A549 (cell line): ENCODE measurements at regions not wholly inside any gene's neighbourhood (a gene's known extent, or its start where the extent isn't known, plus 50 kb on each side); places are given as distances from the start of the nearest gene placed in this dataset.

Experiments
- EHMT2 ChIP-seq: fragments of 200-600 bp; sonication (generic); IDR thresholded peaks from 2 replicates; pipeline ENCODE4 v1.6.1; 2016; ENCODE audit warnings: antibody characterized with exemption, low read depth, mild to moderate bottlenecking, moderate library complexity
- EP300 ChIP-seq, 2 experiments: fragments of >200 bp; sonication (Bioruptor Twin); formaldehyde crosslinking; IDR thresholded peaks; 2 replicates in 1 of 2; 3 replicates in 1 of 2; pipeline ENCODE4 v1.6.1; 2016 to 2017
- JUN ChIP-seq, 2 experiments: fragments of >200 bp; sonication (Bioruptor Twin); formaldehyde crosslinking; IDR thresholded peaks; 2 replicates in 1 of 2; 3 replicates in 1 of 2; pipeline ENCODE4 v1.6.1; 2016 to 2017
- JUNB ChIP-seq: fragments of >200 bp; sonication (Bioruptor Twin); formaldehyde crosslinking; IDR thresholded peaks from 2 replicates; pipeline ENCODE4 v1.6.1; 2016
- KDM1A ChIP-seq: fragments of 200-600 bp; sonication (generic); IDR thresholded peaks from 2 replicates; pipeline ENCODE4 v1.6.1; 2016; ENCODE audit warnings: low read depth, mild to moderate bottlenecking
- NFE2L2 ChIP-seq: fragments of 150-350 bp; conservative IDR thresholded peaks from 2 replicates; pipeline ENCODE4 v1.6.1; 2014; ENCODE audit warnings: low read length
- PHF8 ChIP-seq: fragments of 200-600 bp; sonication (generic); IDR thresholded peaks from 2 replicates; pipeline ENCODE4 v1.6.1; 2016; ENCODE audit warnings: low read depth, mild to moderate bottlenecking, antibody characterized with exemption, moderate library complexity, borderline replicate concordance
- POLR2A ChIP-seq: IDR thresholded peaks from 2 replicates; pipeline ENCODE4 v1.6.1; 2012; ENCODE audit warnings: mild to moderate bottlenecking, low read length
- SREBF2 ChIP-seq: fragments of 450-650 bp; IDR thresholded peaks from 2 replicates; pipeline ENCODE4 v1.6.1; 2014; ENCODE audit warnings: mild to moderate bottlenecking, moderate library complexity
- TF ChIP-seq, protein P1 (sequence below): fragments of >200 bp; sonication (Bioruptor Twin); formaldehyde crosslinking; IDR thresholded peaks from 3 replicates; pipeline ENCODE4 v1.5.1; 2016
- TF ChIP-seq, protein P2 (sequence below): IDR thresholded peaks from 2 replicates; pipeline ENCODE4 v1.6.1; 2012
- TF ChIP-seq, protein P3 (sequence below): fragments of 200-600 bp; sonication (generic); IDR thresholded peaks from 2 replicates; pipeline ENCODE4 v1.6.1; 2016; ENCODE audit warnings: antibody characterized with exemption, mild to moderate bottlenecking, moderate library complexity
- TF ChIP-seq, protein P4 (sequence below): IDR thresholded peaks from 2 replicates; pipeline ENCODE4 v1.6.1; 2012
- TF ChIP-seq, protein P5 (sequence below): fragments of 150-350 bp; IDR thresholded peaks from 2 replicates; pipeline ENCODE4 v1.6.1; 2014; ENCODE audit warnings: low read depth, mild to moderate bottlenecking, low read length

DNA sequence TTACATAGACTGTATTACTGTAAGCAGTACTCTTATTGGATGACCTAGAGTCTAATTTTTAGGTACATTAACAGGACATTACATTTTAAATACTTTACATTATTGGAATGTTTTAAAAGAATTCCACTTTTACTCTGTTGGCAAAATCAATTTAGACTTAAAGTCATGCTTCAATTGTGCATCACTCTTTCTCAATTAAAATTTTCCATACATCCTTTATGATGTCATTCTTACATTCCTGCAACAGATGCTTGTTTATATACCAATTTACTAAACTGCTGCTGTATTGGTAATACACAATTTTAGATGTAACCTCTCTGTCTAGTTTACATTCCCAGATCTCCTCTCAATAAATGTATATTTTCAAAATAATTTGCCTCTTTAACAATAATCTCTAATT lies 440.1 kb downstream of the ZEB2 start:
- TF ChIP-seq, protein P1, sequence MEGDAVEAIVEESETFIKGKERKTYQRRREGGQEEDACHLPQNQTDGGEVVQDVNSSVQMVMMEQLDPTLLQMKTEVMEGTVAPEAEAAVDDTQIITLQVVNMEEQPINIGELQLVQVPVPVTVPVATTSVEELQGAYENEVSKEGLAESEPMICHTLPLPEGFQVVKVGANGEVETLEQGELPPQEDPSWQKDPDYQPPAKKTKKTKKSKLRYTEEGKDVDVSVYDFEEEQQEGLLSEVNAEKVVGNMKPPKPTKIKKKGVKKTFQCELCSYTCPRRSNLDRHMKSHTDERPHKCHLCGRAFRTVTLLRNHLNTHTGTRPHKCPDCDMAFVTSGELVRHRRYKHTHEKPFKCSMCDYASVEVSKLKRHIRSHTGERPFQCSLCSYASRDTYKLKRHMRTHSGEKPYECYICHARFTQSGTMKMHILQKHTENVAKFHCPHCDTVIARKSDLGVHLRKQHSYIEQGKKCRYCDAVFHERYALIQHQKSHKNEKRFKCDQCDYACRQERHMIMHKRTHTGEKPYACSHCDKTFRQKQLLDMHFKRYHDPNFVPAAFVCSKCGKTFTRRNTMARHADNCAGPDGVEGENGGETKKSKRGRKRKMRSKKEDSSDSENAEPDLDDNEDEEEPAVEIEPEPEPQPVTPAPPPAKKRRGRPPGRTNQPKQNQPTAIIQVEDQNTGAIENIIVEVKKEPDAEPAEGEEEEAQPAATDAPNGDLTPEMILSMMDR, result no peak
- TF ChIP-seq SREBF2 (no peak), KDM1A (no peak), JUNB (no peak), EP300 (IDR thresholded peaks at IDR 0.05) (no peak), PHF8 (no peak), NFE2L2 (no peak), EHMT2 (no peak), POLR2A (no peak), JUN (IDR thresholded peaks at IDR 0.05) (no peak)
- TF ChIP-seq, protein P2, sequence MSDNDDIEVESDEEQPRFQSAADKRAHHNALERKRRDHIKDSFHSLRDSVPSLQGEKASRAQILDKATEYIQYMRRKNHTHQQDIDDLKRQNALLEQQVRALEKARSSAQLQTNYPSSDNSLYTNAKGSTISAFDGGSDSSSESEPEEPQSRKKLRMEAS, result no peak
- TF ChIP-seq, protein P3, sequence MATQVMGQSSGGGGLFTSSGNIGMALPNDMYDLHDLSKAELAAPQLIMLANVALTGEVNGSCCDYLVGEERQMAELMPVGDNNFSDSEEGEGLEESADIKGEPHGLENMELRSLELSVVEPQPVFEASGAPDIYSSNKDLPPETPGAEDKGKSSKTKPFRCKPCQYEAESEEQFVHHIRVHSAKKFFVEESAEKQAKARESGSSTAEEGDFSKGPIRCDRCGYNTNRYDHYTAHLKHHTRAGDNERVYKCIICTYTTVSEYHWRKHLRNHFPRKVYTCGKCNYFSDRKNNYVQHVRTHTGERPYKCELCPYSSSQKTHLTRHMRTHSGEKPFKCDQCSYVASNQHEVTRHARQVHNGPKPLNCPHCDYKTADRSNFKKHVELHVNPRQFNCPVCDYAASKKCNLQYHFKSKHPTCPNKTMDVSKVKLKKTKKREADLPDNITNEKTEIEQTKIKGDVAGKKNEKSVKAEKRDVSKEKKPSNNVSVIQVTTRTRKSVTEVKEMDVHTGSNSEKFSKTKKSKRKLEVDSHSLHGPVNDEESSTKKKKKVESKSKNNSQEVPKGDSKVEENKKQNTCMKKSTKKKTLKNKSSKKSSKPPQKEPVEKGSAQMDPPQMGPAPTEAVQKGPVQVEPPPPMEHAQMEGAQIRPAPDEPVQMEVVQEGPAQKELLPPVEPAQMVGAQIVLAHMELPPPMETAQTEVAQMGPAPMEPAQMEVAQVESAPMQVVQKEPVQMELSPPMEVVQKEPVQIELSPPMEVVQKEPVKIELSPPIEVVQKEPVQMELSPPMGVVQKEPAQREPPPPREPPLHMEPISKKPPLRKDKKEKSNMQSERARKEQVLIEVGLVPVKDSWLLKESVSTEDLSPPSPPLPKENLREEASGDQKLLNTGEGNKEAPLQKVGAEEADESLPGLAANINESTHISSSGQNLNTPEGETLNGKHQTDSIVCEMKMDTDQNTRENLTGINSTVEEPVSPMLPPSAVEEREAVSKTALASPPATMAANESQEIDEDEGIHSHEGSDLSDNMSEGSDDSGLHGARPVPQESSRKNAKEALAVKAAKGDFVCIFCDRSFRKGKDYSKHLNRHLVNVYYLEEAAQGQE, result no peak
- TF ChIP-seq, protein P4, sequence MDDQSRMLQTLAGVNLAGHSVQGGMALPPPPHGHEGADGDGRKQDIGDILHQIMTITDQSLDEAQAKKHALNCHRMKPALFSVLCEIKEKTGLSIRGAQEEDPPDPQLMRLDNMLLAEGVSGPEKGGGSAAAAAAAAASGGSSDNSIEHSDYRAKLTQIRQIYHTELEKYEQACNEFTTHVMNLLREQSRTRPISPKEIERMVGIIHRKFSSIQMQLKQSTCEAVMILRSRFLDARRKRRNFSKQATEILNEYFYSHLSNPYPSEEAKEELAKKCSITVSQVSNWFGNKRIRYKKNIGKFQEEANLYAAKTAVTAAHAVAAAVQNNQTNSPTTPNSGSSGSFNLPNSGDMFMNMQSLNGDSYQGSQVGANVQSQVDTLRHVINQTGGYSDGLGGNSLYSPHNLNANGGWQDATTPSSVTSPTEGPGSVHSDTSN, result no peak
- TF ChIP-seq, protein P5, sequence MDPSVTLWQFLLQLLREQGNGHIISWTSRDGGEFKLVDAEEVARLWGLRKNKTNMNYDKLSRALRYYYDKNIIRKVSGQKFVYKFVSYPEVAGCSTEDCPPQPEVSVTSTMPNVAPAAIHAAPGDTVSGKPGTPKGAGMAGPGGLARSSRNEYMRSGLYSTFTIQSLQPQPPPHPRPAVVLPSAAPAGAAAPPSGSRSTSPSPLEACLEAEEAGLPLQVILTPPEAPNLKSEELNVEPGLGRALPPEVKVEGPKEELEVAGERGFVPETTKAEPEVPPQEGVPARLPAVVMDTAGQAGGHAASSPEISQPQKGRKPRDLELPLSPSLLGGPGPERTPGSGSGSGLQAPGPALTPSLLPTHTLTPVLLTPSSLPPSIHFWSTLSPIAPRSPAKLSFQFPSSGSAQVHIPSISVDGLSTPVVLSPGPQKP, result no peak
